HEK293 (cell line): ENCODE measurements at regions not wholly inside any gene's neighbourhood (a gene's known extent, or its start where the extent isn't known, plus 50 kb on each side); places are given as distances from the start of the nearest gene placed in this dataset.

Source experiments
- CTCF ChIA-PET: fragments of 350-600 bp; formaldehyde crosslinking; extraction: SDS; loops from one replicate; lab custom pipeline; 2021; ENCODE audit warnings: antibody characterized with exemption; lab: Yijun Ruan, JAX
- POLR2A ChIA-PET: fragments of 300-600 bp; formaldehyde crosslinking; extraction: SDS; loops from one replicate; lab custom pipeline; 2020; ENCODE audit warnings: antibody characterized with exemption, inconsistent platforms; lab: Yijun Ruan, JAX
- H3K27ac ChIP-seq: fragments of 200-500 bp; sonication (Bioruptor generic); 2 replicates; pipeline ENCODE4 v1.5.1; 2014; ENCODE audit warnings: low read depth, low read length, control low read depth, inconsistent platforms; ENCODE audit errors: extremely low read depth
- H3K36me3 ChIP-seq, 2 experiments: fragments of 200-500 bp in 1 of 2; sonication (Bioruptor generic) in 1 of 2; 1 replicate in 1 of 2; 2 replicates in 1 of 2; pipeline ENCODE4 v1.5.1; 2014 to 2017; ENCODE audit warnings: inconsistent platforms in 2 of 2, low read length in 2 of 2; ENCODE audit not compliant: control insufficient read depth in 2 of 2, insufficient read depth in 1 of 2
- H3K4me1 ChIP-seq: fragments of 200-500 bp; sonication (Bioruptor generic); 2 replicates; pipeline ENCODE4 v1.5.1; 2014; ENCODE audit warnings: mild to moderate bottlenecking, low read length, inconsistent platforms; ENCODE audit not compliant: control insufficient read depth, insufficient read depth
- H3K4me3 ChIP-seq: 2 replicates; pipeline ENCODE4 v1.5.1; 2011; ENCODE audit warnings: low read depth, mild to moderate bottlenecking, control low read depth, low read length, moderate library complexity
- H3K9me3 ChIP-seq: fragments of 200-500 bp; sonication (Bioruptor generic); 2 replicates; pipeline ENCODE4 v1.5.1; 2014; ENCODE audit warnings: low read depth, low read length, inconsistent platforms; ENCODE audit not compliant: control insufficient read depth, insufficient read depth
- EGR2 ChIP-seq: fragments of 450-650 bp; formaldehyde crosslinking; IDR thresholded peaks from 2 replicates; pipeline ENCODE4 v1.5.1; 2016; ENCODE audit warnings: low read depth, missing biosample characterization, missing genetic modification characterization
- OVOL3 ChIP-seq: fragments of 450-650 bp; formaldehyde crosslinking; IDR thresholded peaks from 2 replicates; pipeline ENCODE4 v1.5.1; 2016; ENCODE audit warnings: missing biosample characterization, missing genetic modification characterization
- PRDM4 ChIP-seq: fragments of 450-650 bp; formaldehyde crosslinking; IDR thresholded peaks from 2 replicates; pipeline ENCODE4 v1.5.1; 2017; ENCODE audit warnings: missing biosample characterization, missing genetic modification characterization
- TRIM28 ChIP-seq: IDR thresholded peaks from 2 replicates; pipeline ENCODE4 v1.6.1; 2011; ENCODE audit warnings: low read length, control low read depth, borderline replicate concordance
- WT1 ChIP-seq: fragments of 450-650 bp; formaldehyde crosslinking; IDR thresholded peaks from 2 replicates; pipeline ENCODE4 v1.5.1; 2016; ENCODE audit warnings: missing biosample characterization, missing genetic modification characterization
- ZFHX2 ChIP-seq: fragments of 450-650 bp; formaldehyde crosslinking; conservative IDR thresholded peaks from 2 replicates; pipeline ENCODE4 v1.5.1; 2016; ENCODE audit warnings: missing biosample characterization, missing genetic modification characterization
- ZNF140 ChIP-seq: fragments of 450-650 bp; formaldehyde crosslinking; IDR thresholded peaks from 2 replicates; pipeline ENCODE4 v1.5.1; 2016; ENCODE audit warnings: missing biosample characterization, missing genetic modification characterization
- ZNF18 ChIP-seq: fragments of 450-650 bp; formaldehyde crosslinking; IDR thresholded peaks from 2 replicates; pipeline ENCODE4 v1.5.1; 2016; ENCODE audit warnings: missing biosample characterization, missing genetic modification characterization
- ZNF23 ChIP-seq: fragments of 450-650 bp; formaldehyde crosslinking; IDR thresholded peaks from 2 replicates; pipeline ENCODE4 v1.5.1; 2016; ENCODE audit warnings: missing biosample characterization, missing genetic modification characterization, borderline replicate concordance
- ZNF280D ChIP-seq: fragments of 450-650 bp; formaldehyde crosslinking; IDR thresholded peaks from 2 replicates; pipeline ENCODE4 v1.5.1; 2016; ENCODE audit warnings: missing biosample characterization, missing genetic modification characterization
- ZNF341 ChIP-seq: fragments of 450-650 bp; formaldehyde crosslinking; IDR thresholded peaks from 2 replicates; pipeline ENCODE4; 2016; ENCODE audit warnings: low read depth, missing biosample characterization, missing genetic modification characterization
- ZNF398 ChIP-seq: fragments of 450-650 bp; formaldehyde crosslinking; IDR thresholded peaks from 2 replicates; pipeline ENCODE4 v1.5.1; 2017; ENCODE audit warnings: missing biosample characterization, missing genetic modification characterization
- ZNF433 ChIP-seq: fragments of 450-650 bp; formaldehyde crosslinking; IDR thresholded peaks from 2 replicates; pipeline ENCODE4 v1.5.1; 2016; ENCODE audit warnings: missing biosample characterization, missing genetic modification characterization, low read depth
- ZNF548 ChIP-seq: fragments of 450-650 bp; formaldehyde crosslinking; IDR thresholded peaks from 2 replicates; pipeline ENCODE4 v1.5.1; 2016; ENCODE audit warnings: missing biosample characterization, missing genetic modification characterization
- ZNF585B ChIP-seq: fragments of 450-650 bp; formaldehyde crosslinking; IDR thresholded peaks from 2 replicates; pipeline ENCODE4 v1.5.1; 2016; ENCODE audit warnings: missing biosample characterization, missing genetic modification characterization
- ZNF610 ChIP-seq: fragments of 450-650 bp; formaldehyde crosslinking; IDR thresholded peaks from 2 replicates; pipeline ENCODE4 v1.5.1; 2016; ENCODE audit warnings: missing biosample characterization, missing genetic modification characterization, borderline replicate concordance
- ZNF677 ChIP-seq: fragments of 450-650 bp; IDR thresholded peaks from 2 replicates; pipeline ENCODE4 v1.5.0; 2018; ENCODE audit warnings: missing biosample characterization, mild to moderate bottlenecking, missing genetic modification characterization, moderate library complexity
- ZNF76 ChIP-seq: fragments of 450-650 bp; formaldehyde crosslinking; IDR thresholded peaks from 2 replicates; pipeline ENCODE4; 2016; ENCODE audit warnings: low read depth, missing biosample characterization, missing genetic modification characterization, borderline replicate concordance
- ZNF785 ChIP-seq: fragments of 450-650 bp; formaldehyde crosslinking; IDR thresholded peaks from 2 replicates; pipeline ENCODE4 v1.5.1; 2016; ENCODE audit warnings: missing biosample characterization, missing genetic modification characterization
- ZNF830 ChIP-seq: fragments of 450-650 bp; IDR thresholded peaks from 2 replicates; pipeline ENCODE4 v1.5.0; 2018; ENCODE audit warnings: missing biosample characterization, missing genetic modification characterization, low read depth, mild to moderate bottlenecking, moderate library complexity
- ZSCAN30 ChIP-seq: fragments of 450-650 bp; IDR thresholded peaks from 2 replicates; pipeline ENCODE4 v1.5.1; 2018; ENCODE audit warnings: missing biosample characterization, mild to moderate bottlenecking, missing genetic modification characterization, moderate library complexity
- ZSCAN4 ChIP-seq: fragments of 450-650 bp; formaldehyde crosslinking; IDR thresholded peaks from 2 replicates; pipeline ENCODE4 v1.5.1; 2017; ENCODE audit warnings: missing biosample characterization, missing genetic modification characterization

GRCh38 chr4:3362431-3363287, 69.8 kb downstream of the RGS12 start:
- no peak for TF ChIP-seq ZNF585B (tag by site-specific recombination)
- no peak for TF ChIP-seq OVOL3
- no peak for TF ChIP-seq ZNF830 (tag by site-specific recombination)
- no peak for TF ChIP-seq ZNF18 (tag by site-specific recombination)
- TF ChIP-seq ZNF341 (tag by site-specific recombination) = no peak
- peak; percentile 79 for TF ChIP-seq ZFHX2 (tag by site-specific recombination)
- no peak for TF ChIP-seq PRDM4 (tag by site-specific recombination)
- TF ChIP-seq ZNF76 = no peak
- TF ChIP-seq ZNF433 (tag by site-specific recombination) = no peak
- no peak for TF ChIP-seq ZSCAN30 (tag by site-specific recombination)
- TF ChIP-seq ZNF548 = no peak
- no peak for TF ChIP-seq WT1
- no peak for TF ChIP-seq ZNF140 (tag by site-specific recombination)
- TF ChIP-seq ZNF610 (tag by site-specific recombination) = no peak
- peak; percentile 23; the same call in 1 of the 2 replicates for TF ChIP-seq ZSCAN4 (tag by site-specific recombination)
- 0 out of 2 replicates have a peak, but pooled peaks have one; percentile 10 for TF ChIP-seq ZNF398 (tag by site-specific recombination)
- no peak for TF ChIP-seq ZNF280D (tag by site-specific recombination)
- no peak for TF ChIP-seq ZNF23
- no peak for TF ChIP-seq ZNF677 (tag by site-specific recombination)
- TF ChIP-seq ZNF785 = no peak
- no peak for TF ChIP-seq TRIM28
- TF ChIP-seq EGR2 (tag by site-specific recombination) = peak; percentile 92
- TF ChIP-seq, all 188 proteins: peak for 4
- Histone ChIP-seq H3K4me1 (no peaks in the 10 kb centered on the region), H3K9me3 (no peaks in the 10 kb centered on the region), H3K36me3 (no peaks in the 10 kb centered on the region), H3K4me3 (no peak overlapping the region), H3K27ac (no peak overlapping the region)
- CTCF ChIA-PET = no interaction called here
- POLR2A ChIA-PET = no interaction called here
